HEK293 (cell line): ENCODE measurements at regions not wholly inside any gene's neighbourhood (a gene's known extent, or its start where the extent isn't known, plus 50 kb on each side); places are given as distances from the start of the nearest gene placed in this dataset.

Experiments
- ZNF274 ChIP-seq, 2 experiments: fragments of 200-500 bp in 1 of 2; fragments of 450-650 bp in 1 of 2; sonication (Bioruptor generic) in 1 of 2; formaldehyde crosslinking in 1 of 2; IDR thresholded peaks; 2 replicates each; pipeline versions ENCODE4 v1.5.1 to v1.6.1; 2014 to 2016; ENCODE audit warnings: borderline replicate concordance in 1 of 2, inconsistent platforms in 1 of 2, low read length in 1 of 2, missing biosample characterization in 1 of 2, missing genetic modification characterization in 1 of 2
- ZNF600 ChIP-seq: fragments of 450-650 bp; formaldehyde crosslinking; IDR thresholded peaks from 2 replicates; pipeline ENCODE4 v1.5.1; 2016; ENCODE audit warnings: missing biosample characterization, missing genetic modification characterization
- ZNF660 ChIP-seq: fragments of 450-650 bp; IDR thresholded peaks from 2 replicates; pipeline ENCODE4 v1.5.1; 2018; ENCODE audit warnings: missing biosample characterization, mild to moderate bottlenecking, missing genetic modification characterization

- TF ChIP-seq ZNF600 (tag by site-specific recombination) (no peak), ZNF274 (IDR thresholded peaks at IDR 0.05; ENCODE audit: low read length) (no peak), ZNF274 (tag by site-specific recombination; IDR thresholded peaks at IDR 0.05; ENCODE audit: borderline replicate concordance) (no peak), ZNF660 (tag by site-specific recombination) (no peak)
Measured at GRCh38 chr20:52667358-52667757, 304.8 kb upstream of the TSHZ2 start.
